ENCODE measurements at regions not wholly inside any gene's neighbourhood (a gene's known extent, or its start where the extent isn't known, plus 50 kb on each side); places are given as distances from the start of the nearest gene placed in this dataset.
A peak's percentile ranks its signal among the peaks of the same experiment; 100 is the strongest.

- TF ChIP-seq EZH2phosphoT487 (IDR thresholded peaks at IDR 0.05; ENCODE audit: low read length) (no peak), EZH2 (optimal IDR thresholded peaks at IDR 0.05; ENCODE audit: low read depth, low read length) (no peak), CTCF (IDR thresholded peaks at IDR 0.05; ENCODE audit: low read length) (no peak)
- H3K36me3 ChIP-seq (replicated peaks; ENCODE audit: insufficient read depth, low read length): no peaks in the 10 kb centered on the region
- H3K4me1 ChIP-seq (ENCODE audit: low read length): no peaks in the 10 kb centered on the region
- no peak overlapping the region for H2AFZ ChIP-seq (ENCODE audit: low read length)
- no peaks in the 10 kb centered on the region for H4K20me1 ChIP-seq (ENCODE audit: insufficient read depth, low read length)
- no peaks in the 10 kb centered on the region for H3K9me3 ChIP-seq (replicated peaks; ENCODE audit: insufficient read depth, low read length)
- no peaks in the 10 kb centered on the region for H3K79me2 ChIP-seq (ENCODE audit: low read length)
- no peak for DNase-seq
- H3F3A ChIP-seq (ENCODE audit: insufficient read depth, low read length): no peaks in the 10 kb centered on the region
- H3K4me2 ChIP-seq (ENCODE audit: low read depth, low read length): no peak overlapping the region
- H3K9me2 ChIP-seq (replicated peaks; ENCODE audit: insufficient read depth, low read length): no peaks in the 10 kb centered on the region
- H3K9ac ChIP-seq (ENCODE audit: low read length): no peak overlapping the region
- H3K4me3 ChIP-seq (ENCODE audit: low read length): no peak overlapping the region
- no peaks in the 10 kb centered on the region for H3K27me3 ChIP-seq (replicated peaks; ENCODE audit: insufficient read depth, low read length)
- H3K27ac ChIP-seq (ENCODE audit: low read length): no peak overlapping the region
Measured at GRCh38 chr2:195308163-195308562, 348.9 kb upstream of the SLC39A10 start.

GRCh38 chr2:195307751-195308150 is 349.3 kb upstream of the SLC39A10 start:
- H3K4me2 ChIP-seq (ENCODE audit: low read depth, low read length): no peak overlapping the region
- H3K4me3 ChIP-seq (ENCODE audit: low read length): no peak overlapping the region
- no peaks in the 10 kb centered on the region for H3K4me1 ChIP-seq (ENCODE audit: low read length)
- TF ChIP-seq EZH2 (optimal IDR thresholded peaks at IDR 0.05; ENCODE audit: low read depth, low read length) (no peak), CTCF (IDR thresholded peaks at IDR 0.05; ENCODE audit: low read length) (no peak), EZH2phosphoT487 (IDR thresholded peaks at IDR 0.05; ENCODE audit: low read length) (no peak)
- no peak overlapping the region for H3K27ac ChIP-seq (ENCODE audit: low read length)
- H3K9me3 ChIP-seq (replicated peaks; ENCODE audit: insufficient read depth, low read length): no peaks in the 10 kb centered on the region
- no peaks in the 10 kb centered on the region for H3F3A ChIP-seq (ENCODE audit: insufficient read depth, low read length)
- DNase-seq: no peak
- H4K20me1 ChIP-seq (ENCODE audit: insufficient read depth, low read length): no peaks in the 10 kb centered on the region
- H3K9me2 ChIP-seq (replicated peaks; ENCODE audit: insufficient read depth, low read length): no peaks in the 10 kb centered on the region
- no peaks in the 10 kb centered on the region for H3K79me2 ChIP-seq (ENCODE audit: low read length)
- no peaks in the 10 kb centered on the region for H3K27me3 ChIP-seq (replicated peaks; ENCODE audit: insufficient read depth, low read length)
- H2AFZ ChIP-seq (ENCODE audit: low read length): no peak overlapping the region
- H3K9ac ChIP-seq (ENCODE audit: low read length): no peak overlapping the region
- H3K36me3 ChIP-seq (replicated peaks; ENCODE audit: insufficient read depth, low read length): no peaks in the 10 kb centered on the region

GRCh38 chr2:195304310-195304709 is 352.7 kb upstream of the SLC39A10 start:
- Histone ChIP-seq H3K4me2 (ENCODE audit: low read depth, low read length) (no peak overlapping the region), H3K36me3 (replicated peaks; ENCODE audit: insufficient read depth, low read length) (no peaks in the 10 kb centered on the region), H3K27me3 (replicated peaks; ENCODE audit: insufficient read depth, low read length) (no peaks in the 10 kb centered on the region), H3K9me2 (replicated peaks; ENCODE audit: insufficient read depth, low read length) (no peaks in the 10 kb centered on the region), H4K20me1 (ENCODE audit: insufficient read depth, low read length) (no peaks in the 10 kb centered on the region), H3K79me2 (ENCODE audit: low read length) (no peaks in the 10 kb centered on the region), H2AFZ (ENCODE audit: low read length) (no peak overlapping the region), H3K4me3 (ENCODE audit: low read length) (no peak overlapping the region), H3K27ac (ENCODE audit: low read length) (no peak overlapping the region), H3K4me1 (ENCODE audit: low read length) (no peaks in the 10 kb centered on the region), H3F3A (ENCODE audit: insufficient read depth, low read length) (no peaks in the 10 kb centered on the region), H3K9me3 (replicated peaks; ENCODE audit: insufficient read depth, low read length) (no peaks in the 10 kb centered on the region), H3K9ac (ENCODE audit: low read length) (no peak overlapping the region)
- peak; percentile 13; the same call in 1 of the 2 replicates for TF ChIP-seq CTCF (IDR thresholded peaks at IDR 0.05; ENCODE audit: low read length)
- TF ChIP-seq EZH2 (optimal IDR thresholded peaks at IDR 0.05; ENCODE audit: low read depth, low read length): no peak
- DNase-seq: no peak
